ENCODE measurements at regions not wholly inside any gene's neighbourhood (a gene's known extent, or its start where the extent isn't known, plus 50 kb on each side); places are given as distances from the start of the nearest gene placed in this dataset.
A peak's percentile ranks its signal among the peaks of the same experiment; 100 is the strongest.

DNA sequence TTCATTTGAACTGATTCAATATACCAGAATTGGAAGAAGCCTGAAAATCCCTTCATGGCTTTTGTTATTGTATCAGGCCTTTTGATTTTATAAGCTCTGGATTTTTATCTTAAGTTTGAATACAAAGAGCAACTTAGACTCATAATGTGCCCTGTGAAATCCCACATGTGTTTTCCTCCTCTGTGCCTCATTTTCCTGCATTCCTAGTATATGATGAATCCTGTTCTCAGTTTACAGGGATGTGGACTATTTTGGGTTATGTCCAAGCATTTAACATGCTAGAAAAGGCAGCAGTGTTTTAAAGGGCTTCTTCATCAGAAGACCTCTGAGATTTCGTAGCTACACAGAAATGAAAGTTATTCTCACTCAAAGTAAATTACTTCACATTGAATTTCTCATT, 455.0 kb downstream of the RFPL4B start:
- TF ChIP-seq EZH2 (IDR thresholded peaks at IDR 0.05; ENCODE audit: insufficient read depth, low read length), result no peak
- TF ChIP-seq, protein P1, sequence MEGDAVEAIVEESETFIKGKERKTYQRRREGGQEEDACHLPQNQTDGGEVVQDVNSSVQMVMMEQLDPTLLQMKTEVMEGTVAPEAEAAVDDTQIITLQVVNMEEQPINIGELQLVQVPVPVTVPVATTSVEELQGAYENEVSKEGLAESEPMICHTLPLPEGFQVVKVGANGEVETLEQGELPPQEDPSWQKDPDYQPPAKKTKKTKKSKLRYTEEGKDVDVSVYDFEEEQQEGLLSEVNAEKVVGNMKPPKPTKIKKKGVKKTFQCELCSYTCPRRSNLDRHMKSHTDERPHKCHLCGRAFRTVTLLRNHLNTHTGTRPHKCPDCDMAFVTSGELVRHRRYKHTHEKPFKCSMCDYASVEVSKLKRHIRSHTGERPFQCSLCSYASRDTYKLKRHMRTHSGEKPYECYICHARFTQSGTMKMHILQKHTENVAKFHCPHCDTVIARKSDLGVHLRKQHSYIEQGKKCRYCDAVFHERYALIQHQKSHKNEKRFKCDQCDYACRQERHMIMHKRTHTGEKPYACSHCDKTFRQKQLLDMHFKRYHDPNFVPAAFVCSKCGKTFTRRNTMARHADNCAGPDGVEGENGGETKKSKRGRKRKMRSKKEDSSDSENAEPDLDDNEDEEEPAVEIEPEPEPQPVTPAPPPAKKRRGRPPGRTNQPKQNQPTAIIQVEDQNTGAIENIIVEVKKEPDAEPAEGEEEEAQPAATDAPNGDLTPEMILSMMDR (IDR thresholded peaks at IDR 0.05; ENCODE audit: insufficient read depth, low read depth, low read length), result no peak
- H3K9me3 Mint-ChIP-seq (ENCODE audit: unreplicated experiment), result peaks cover 5% of the 10 kb centered on the region
- no peaks in the 10 kb centered on the region for H3K36me3 Mint-ChIP-seq (ENCODE audit: low read depth, unreplicated experiment)
- FAIRE-seq (peak; percentile 93), DNase-seq (ENCODE audit: low read depth) (peak; percentile 95)
- peaks cover 21% of the 10 kb centered on the region for H3K4me1 Mint-ChIP-seq (ENCODE audit: low read depth, unreplicated experiment)
- no peaks in the 10 kb centered on the region for H3K27me3 Mint-ChIP-seq (ENCODE audit: low read depth, unreplicated experiment)
- no peak overlapping the region for H3K4me3 Mint-ChIP-seq (ENCODE audit: unreplicated experiment)
- peaks cover 12% of the 10 kb centered on the region for H3K4me1 ChIP-seq (ENCODE audit: insufficient read depth, low read length)
- H3K27ac ChIP-seq (ENCODE audit: low read depth, low read length), result peak overlapping the region; percentile 82
- no peaks in the 10 kb centered on the region for H3K27me3 ChIP-seq (ENCODE audit: insufficient read depth, low read length)
- peak overlapping the region; percentile 53 for H3K9ac ChIP-seq (ENCODE audit: low read length)
- no peak overlapping the region for H3K4me3 ChIP-seq (ENCODE audit: insufficient read depth, low read depth, low read length)
- H3K79me2 ChIP-seq (ENCODE audit: insufficient read depth, low read length), result no peaks in the 10 kb centered on the region
- H4K20me1 ChIP-seq (ENCODE audit: insufficient read depth, low read length), result no peaks in the 10 kb centered on the region
- H3K4me2 ChIP-seq (ENCODE audit: low read length), result peak overlapping the region; percentile 48
- peak overlapping the region; percentile 87 for H3K27ac Mint-ChIP-seq (ENCODE audit: unreplicated experiment)
- H3K36me3 ChIP-seq (ENCODE audit: insufficient read depth, low read length), result no peaks in the 10 kb centered on the region
- H2AFZ ChIP-seq (ENCODE audit: low read depth, low read length), result no peak overlapping the region
- no peaks in the 10 kb centered on the region for H3K9me3 ChIP-seq (ENCODE audit: insufficient read depth, low read depth, low read length)

- Mint-ChIP-seq H3K9me3 (ENCODE audit: unreplicated experiment) (no peaks in the 10 kb centered on the region), H3K27me3 (ENCODE audit: low read depth, unreplicated experiment) (no peaks in the 10 kb centered on the region), H3K36me3 (ENCODE audit: low read depth, unreplicated experiment) (no peaks in the 10 kb centered on the region), H3K27ac (ENCODE audit: unreplicated experiment) (no peak overlapping the region), H3K4me1 (ENCODE audit: low read depth, unreplicated experiment) (peaks cover 21% of the 10 kb centered on the region), H3K4me3 (ENCODE audit: unreplicated experiment) (no peak overlapping the region)
- Histone ChIP-seq H4K20me1 (ENCODE audit: insufficient read depth, low read length) (no peaks in the 10 kb centered on the region), H3K36me3 (ENCODE audit: insufficient read depth, low read length) (no peaks in the 10 kb centered on the region), H3K4me2 (ENCODE audit: low read length) (no peak overlapping the region), H3K27me3 (ENCODE audit: insufficient read depth, low read length) (no peaks in the 10 kb centered on the region), H3K9me3 (ENCODE audit: insufficient read depth, low read depth, low read length) (no peaks in the 10 kb centered on the region), H3K9ac (ENCODE audit: low read length) (no peak overlapping the region), H2AFZ (ENCODE audit: low read depth, low read length) (no peak overlapping the region), H3K4me1 (ENCODE audit: insufficient read depth, low read length) (peaks cover 12% of the 10 kb centered on the region), H3K4me3 (ENCODE audit: insufficient read depth, low read depth, low read length) (no peak overlapping the region), H3K79me2 (ENCODE audit: insufficient read depth, low read length) (no peaks in the 10 kb centered on the region), H3K27ac (ENCODE audit: low read depth, low read length) (no peak overlapping the region)
- no peak for TF ChIP-seq EZH2 (IDR thresholded peaks at IDR 0.05; ENCODE audit: insufficient read depth, low read length)
- TF ChIP-seq, protein P1 (IDR thresholded peaks at IDR 0.05; ENCODE audit: insufficient read depth, low read depth, low read length), result no peak
- FAIRE-seq (no peak), DNase-seq (ENCODE audit: low read depth) (no peak)
Observed at GRCh38 chr6:112804638-112805330, 457.7 kb downstream of the RFPL4B start.

DNA sequence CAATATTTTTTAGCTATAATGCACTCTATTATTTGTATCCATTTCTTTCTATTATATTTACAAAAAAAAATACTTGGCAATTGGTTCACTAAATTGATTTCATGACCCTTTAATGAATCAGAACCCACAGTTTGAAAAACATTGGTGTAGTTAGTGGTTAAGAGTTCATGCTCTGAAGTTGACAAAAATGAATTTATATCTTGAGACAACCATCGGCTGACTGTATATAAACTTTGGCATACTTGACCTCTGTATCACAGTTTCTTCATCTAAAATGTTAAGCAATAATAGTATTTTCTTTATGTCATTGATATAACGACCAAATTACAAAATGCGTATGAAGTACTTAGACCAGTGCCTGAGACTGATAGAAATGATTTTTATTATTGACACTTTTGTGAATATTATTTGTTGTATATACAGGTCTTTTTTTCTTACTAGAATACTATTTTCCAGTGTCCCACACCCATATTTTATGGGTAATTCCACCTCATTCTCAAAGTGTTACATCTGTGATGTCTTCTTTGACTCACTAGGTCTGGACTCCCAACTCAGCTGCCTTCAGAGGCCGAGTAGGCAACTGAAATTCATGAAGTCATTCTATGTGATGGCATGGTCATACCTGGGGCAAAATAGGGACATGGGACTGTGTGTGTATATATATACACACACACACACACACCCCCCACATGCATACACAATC, 459.2 kb downstream of the RFPL4B start:
- Mint-ChIP-seq H3K36me3 (ENCODE audit: low read depth, unreplicated experiment) (no peaks in the 10 kb centered on the region), H3K9me3 (ENCODE audit: unreplicated experiment) (no peaks in the 10 kb centered on the region), H3K27ac (ENCODE audit: unreplicated experiment) (no peak overlapping the region), H3K4me3 (ENCODE audit: unreplicated experiment) (no peak overlapping the region), H3K4me1 (ENCODE audit: low read depth, unreplicated experiment) (peaks cover 14% of the 10 kb centered on the region), H3K27me3 (ENCODE audit: low read depth, unreplicated experiment) (no peaks in the 10 kb centered on the region)
- DNase-seq (ENCODE audit: low read depth) (peak; percentile 53), FAIRE-seq (no peak)
- TF ChIP-seq EZH2 (IDR thresholded peaks at IDR 0.05; ENCODE audit: insufficient read depth, low read length), result no peak
- TF ChIP-seq, protein P1 (IDR thresholded peaks at IDR 0.05; ENCODE audit: insufficient read depth, low read depth, low read length), result no peak
- no peaks in the 10 kb centered on the region for H4K20me1 ChIP-seq (ENCODE audit: insufficient read depth, low read length)
- no peak overlapping the region for H3K4me3 ChIP-seq (ENCODE audit: insufficient read depth, low read depth, low read length)
- no peaks in the 10 kb centered on the region for H3K79me2 ChIP-seq (ENCODE audit: insufficient read depth, low read length)
- H3K4me2 ChIP-seq (ENCODE audit: low read length), result no peak overlapping the region
- no peak overlapping the region for H3K27ac ChIP-seq (ENCODE audit: low read depth, low read length)
- H3K36me3 ChIP-seq (ENCODE audit: insufficient read depth, low read length), result no peaks in the 10 kb centered on the region
- H3K9me3 ChIP-seq (ENCODE audit: insufficient read depth, low read depth, low read length), result no peaks in the 10 kb centered on the region
- H2AFZ ChIP-seq (ENCODE audit: low read depth, low read length), result no peak overlapping the region
- H3K9ac ChIP-seq (ENCODE audit: low read length), result no peak overlapping the region
- peaks cover 12% of the 10 kb centered on the region for H3K4me1 ChIP-seq (ENCODE audit: insufficient read depth, low read length)
- H3K27me3 ChIP-seq (ENCODE audit: insufficient read depth, low read length), result no peaks in the 10 kb centered on the region
